ACHN (cell line): ENCODE measurements at regions not wholly inside any gene's neighbourhood (a gene's known extent, or its start where the extent isn't known, plus 50 kb on each side); places are given as distances from the start of the nearest gene placed in this dataset.

ENCODE experiments used
- DNase-seq: peaks from one replicate; pipeline ENCODE4 v3.0.0-alpha.2; 2015
- in situ Hi-C: cut with HindIII; loops from 2 replicates; pipeline ENCODE4 v1.10.0; 2017; ENCODE audit warnings: low sequenced_read_pairs, low pct_ligation_motif_present, low pct_unique_long_range_greater_than_20kb

- in situ Hi-C loops, result no loop called here
Observed at GRCh38 chr2:204086167-204086566, 149.6 kb downstream of the ICOS start.

GRCh38 chr2:204089105-204089504 is 152.5 kb downstream of the ICOS start:
- in situ Hi-C loops, result no loop called here
- no peak for DNase-seq

More at GRCh38 chr2:204086167-204086566, 149.6 kb downstream of the ICOS start:
- no peak for DNase-seq

GRCh38 chr2:204089574-204089973 is 153.0 kb downstream of the ICOS start:
- DNase-seq, result no peak
- in situ Hi-C loops, result no loop called here

GRCh38 chr2:204090021-204090420 is 153.5 kb downstream of the ICOS start:
- no peak for DNase-seq
- in situ Hi-C loops, result no loop called here

DNA sequence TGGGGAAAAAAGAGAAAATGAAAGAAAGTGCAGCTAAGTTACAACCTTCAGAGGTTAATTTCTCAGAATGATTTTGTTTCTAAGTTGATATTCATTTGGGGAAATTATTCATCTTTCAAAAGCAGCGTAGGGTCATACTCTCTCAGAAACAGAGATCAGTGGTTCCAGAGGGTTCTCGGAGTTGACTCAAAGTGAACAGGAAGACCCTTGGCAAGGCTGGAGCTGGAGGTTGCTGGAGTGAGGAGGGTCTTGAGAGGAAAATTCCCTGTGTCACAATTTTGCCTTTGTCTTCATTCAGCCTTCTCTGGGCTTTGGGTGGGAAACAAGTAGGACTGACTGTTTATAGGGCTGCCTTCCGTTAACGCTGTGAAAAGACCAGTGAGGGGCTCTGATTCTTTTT is 168.2 kb downstream of the ICOS start:
- no peak for DNase-seq
- in situ Hi-C loops, result no loop called here

DNA sequence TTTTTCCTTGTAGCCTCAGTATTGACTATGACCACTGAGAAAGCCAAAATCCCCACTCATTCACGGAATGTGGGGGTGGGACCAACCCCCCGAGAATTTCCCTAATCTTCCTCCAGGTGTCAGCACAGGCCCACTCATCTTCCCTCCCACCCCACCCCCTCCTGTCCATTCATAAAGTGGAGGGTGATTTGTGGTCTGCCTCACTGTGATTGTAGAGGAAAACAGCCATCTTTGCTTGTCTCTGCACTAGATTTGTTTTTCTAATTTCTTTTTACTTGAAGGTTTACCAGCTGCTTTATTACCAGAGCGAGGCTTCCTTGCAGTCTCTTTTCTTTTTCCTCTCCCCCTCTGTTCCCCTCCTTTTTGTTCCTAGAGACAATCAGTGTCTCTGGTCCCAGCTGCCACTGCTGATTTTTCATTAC is 171.8 kb downstream of the ICOS start:
- in situ Hi-C loops, result no loop called here
- DNase-seq, result peak; percentile 28

DNA sequence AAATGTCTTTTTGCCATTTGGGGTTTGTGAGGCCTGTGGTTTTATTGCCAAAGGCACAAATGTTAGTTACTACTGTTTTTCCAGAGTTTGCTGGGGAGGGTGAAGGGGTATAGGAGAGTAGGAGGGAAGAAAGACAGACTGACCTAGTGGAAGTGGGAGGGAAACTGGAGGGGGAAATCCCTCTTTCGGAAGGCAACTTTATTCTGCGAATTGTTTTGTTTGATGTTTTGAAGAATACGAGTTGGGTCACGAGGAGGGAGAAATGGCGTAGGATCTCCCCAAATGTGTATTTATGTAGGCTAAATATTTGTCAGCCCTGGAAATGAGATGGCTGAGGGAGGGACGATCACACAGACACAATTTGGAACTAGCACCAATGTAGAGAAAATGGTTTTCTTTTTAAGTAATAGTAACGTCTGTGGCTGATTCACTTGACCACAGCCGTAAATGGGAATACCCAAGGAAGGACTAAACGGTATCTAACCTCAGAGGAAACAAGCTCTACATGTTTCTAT is 172.3 kb downstream of the ICOS start:
- no peak for DNase-seq
- in situ Hi-C loops, result no loop called here

DNA sequence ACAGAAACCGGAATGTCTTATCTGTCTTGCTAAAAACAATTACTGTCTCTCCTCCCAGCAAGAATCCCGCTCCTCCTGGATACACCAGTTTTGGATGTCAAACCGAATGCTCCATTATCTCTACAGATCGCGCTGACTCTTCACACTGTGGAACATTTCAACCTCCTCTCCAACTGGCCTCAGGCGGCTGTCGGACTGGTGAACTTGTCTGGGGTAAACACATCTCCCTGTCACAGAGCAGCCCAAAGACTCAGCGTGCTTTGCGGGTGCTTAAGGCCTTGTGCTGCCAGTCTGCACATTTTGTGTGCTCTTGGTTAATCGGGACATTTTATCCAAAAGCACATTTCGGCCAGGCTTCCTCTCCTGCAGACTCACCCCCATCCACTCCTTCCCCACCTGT is 173.1 kb downstream of the ICOS start:
- DNase-seq, result no peak
- in situ Hi-C loops, result no loop called here

DNA sequence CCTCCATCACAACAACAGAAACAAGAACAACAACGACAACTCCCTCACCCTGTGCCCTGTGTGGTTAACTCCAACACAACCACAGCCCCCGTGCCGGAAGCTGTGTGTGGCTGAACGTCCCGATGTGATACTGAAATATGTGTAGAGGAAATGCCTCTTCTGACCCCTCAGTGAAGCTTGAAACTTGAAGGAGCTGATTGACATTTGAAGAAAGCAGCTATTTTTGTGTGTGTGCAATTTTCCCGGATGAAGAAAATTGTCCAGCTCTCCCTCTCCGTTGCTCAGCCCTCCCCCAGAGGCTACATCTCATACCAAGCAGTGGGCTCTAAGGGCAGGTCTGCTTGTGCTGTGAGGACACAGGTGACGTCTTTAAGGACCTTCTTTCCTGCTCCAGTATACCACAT is 173.8 kb downstream of the ICOS start:
- DNase-seq, result no peak

DNA sequence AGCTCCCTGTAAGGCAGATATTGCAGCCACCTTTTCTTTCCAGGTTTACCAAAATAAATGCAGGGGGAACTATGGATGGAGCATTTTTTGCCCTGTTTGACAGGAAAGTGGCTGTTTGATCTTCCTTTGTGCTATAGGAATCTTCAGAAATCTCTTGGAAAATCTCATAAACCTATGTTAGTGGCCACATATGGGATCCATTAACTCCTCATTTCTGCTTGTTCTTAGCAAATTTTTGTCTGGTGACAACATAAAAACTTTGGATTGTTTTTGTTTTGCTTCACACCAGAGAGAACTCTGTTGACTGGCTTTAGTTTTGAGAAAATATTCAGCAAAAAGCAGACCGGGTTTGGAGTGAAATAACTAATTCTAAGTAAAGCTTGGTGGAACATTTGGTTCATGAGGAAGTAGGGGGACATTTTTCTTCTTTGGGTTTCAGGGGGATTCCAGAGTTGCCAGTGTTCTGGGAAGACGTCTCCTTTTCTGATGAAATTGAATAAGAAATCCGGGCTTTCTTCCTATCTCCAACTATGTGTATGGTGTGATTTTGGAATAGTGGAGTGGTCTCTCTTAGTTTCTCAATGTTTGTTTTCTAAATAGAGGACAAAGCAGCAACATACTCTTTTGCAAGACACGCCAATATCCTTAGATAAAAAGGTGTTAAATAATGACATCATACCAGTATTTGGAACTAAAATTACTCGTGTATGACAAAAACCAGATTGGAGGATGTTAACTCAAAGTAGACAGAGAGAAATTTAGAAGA is 174.4 kb downstream of the ICOS start:
- in situ Hi-C loops, result no loop called here
- no peak for DNase-seq

More for the DNA sequence above, 173.8 kb downstream of the ICOS start:
- in situ Hi-C loops, result no loop called here

GRCh38 chr2:204112084-204112770 is 175.7 kb downstream of the ICOS start:
- in situ Hi-C loops, result no loop called here

DNA sequence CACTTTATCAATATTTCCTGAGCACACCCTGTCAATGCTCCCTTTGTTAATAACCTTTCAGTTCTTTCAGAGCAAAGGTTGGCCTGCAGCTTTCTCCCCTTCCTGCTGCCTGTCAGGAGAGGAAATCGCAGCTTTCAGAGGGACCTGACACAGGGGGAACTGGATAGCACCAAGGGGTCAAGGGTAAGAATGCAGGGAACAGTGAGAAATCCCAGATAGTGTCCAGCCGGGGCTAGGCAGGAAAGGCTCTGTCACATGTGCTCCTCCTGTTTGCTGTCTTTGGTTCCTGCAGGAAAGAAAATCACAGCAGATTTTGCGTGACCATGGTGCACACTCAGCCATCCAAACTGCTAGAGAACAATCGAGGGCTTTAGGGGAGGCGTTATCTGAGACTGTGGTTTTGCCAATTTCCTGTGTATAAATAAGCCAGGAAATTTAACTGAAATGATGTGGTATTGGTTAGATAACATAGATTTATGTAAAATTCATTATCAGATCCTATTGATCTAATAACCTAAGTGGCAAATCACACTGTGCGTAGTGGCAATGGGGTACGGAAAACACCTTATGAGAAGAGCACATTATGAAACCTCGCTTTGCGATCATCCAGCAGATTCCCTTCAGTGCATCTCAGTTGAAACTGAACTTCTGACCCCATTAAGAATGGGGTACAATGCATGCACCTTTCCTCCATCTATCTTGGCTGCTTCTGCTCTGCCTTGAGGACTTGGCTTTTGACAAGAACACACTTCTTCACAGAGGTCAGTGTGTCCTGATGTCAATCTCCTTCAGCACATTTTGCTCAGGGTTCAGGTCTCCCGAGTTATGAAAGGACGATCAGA is 178.0 kb downstream of the ICOS start:
- DNase-seq, result no peak
- in situ Hi-C loops, result no loop called here

More at GRCh38 chr2:204112084-204112770, 175.7 kb downstream of the ICOS start:
- DNase-seq, result no peak

DNA sequence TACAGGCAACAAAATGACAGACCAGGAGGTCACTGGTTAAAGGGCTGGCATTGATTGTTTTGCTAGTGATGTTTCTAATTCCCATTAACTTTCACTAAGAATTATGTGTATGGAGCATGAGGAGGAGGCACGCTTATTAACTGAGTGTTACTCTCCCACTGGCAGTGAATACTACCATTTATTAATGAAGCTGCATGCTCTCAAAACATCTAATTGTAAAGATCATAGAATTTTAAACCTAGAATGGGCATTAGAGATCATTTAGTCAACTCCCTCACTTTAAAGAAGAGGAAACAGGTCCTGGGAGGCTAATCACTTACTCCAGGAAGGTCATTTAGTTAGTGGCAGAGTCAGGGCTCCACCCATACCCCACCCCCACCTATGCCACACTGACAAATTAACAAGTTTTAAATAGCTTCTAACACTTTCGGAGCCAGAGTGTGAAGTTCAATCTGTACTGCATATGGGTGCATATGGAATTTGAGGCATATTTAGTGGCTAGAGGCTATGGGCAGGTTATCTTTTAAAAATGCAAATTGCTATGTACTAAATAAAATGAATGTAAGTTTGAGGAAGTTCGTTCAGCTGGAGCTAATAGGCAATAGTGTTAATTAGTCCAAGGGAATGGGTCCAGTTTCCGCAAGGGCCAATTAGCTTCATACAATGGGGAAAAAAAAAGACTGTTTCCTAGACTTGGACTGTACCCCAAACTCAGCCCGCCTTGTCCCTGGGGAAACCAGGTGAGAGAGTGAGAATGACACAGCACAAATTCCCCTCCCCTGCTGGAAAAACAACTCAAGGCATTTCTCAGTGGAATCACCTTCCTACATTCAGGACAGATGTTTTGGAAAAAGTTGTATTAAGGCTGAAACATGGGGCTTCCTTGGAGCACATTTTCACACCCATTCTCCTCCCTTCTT is 178.8 kb downstream of the ICOS start:
- in situ Hi-C loops, result no loop called here
- DNase-seq, result no peak

DNA sequence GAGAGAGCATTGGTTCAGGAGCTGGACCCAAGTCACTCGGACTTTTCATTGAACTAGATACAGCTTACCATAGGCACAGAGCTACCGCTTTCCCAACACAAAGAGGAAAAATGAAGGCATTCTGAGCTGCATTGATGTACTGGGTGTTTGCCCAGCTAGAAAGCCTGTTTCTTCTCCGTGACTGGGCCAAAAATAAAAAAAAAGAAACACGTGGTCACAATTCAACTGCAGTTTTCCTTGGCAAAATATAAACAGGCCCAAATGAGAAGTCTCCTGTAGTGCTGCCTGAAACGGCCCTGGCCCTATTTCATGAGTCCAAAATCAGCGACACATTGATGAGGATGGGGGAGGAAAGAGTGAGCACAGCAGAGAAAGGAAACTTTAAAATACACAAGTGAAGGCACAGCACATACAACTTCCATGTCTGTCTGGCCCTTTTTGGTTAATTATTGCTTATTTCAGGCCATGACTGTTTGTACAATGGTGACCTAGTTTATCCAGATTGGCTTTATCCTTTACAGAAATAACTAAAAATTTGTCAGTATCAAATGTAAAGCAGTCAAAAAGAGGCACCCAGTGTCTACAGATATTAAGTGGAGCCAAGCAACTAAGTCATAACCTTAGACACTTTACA is 179.7 kb downstream of the ICOS start:
- in situ Hi-C loops, result no loop called here
- no peak for DNase-seq

DNA sequence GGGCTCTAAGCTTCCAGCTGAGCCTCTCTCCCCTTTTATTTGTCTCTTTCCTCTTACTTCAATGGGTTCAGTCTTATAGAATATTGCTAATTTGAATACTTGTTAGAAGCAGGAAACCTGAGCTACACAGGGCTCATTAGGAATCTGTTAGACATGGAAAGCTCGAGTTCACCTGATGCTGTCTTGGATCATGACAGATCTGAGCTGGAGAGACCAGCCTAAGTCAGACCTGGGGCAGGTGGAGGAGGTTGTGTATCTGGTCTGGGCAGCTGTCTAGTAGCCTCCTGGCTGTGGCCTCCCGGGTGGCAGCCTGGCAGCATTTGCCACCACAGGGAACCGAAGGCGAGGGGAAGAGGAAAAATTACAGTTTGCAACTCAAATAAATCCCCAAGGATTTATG is 185.9 kb downstream of the ICOS start:
- DNase-seq, result no peak
- in situ Hi-C loops, result no loop called here

GRCh38 chr2:204124140-204124750 is 187.7 kb downstream of the ICOS start:
- in situ Hi-C loops, result no loop called here
- DNase-seq, result no peak

DNA sequence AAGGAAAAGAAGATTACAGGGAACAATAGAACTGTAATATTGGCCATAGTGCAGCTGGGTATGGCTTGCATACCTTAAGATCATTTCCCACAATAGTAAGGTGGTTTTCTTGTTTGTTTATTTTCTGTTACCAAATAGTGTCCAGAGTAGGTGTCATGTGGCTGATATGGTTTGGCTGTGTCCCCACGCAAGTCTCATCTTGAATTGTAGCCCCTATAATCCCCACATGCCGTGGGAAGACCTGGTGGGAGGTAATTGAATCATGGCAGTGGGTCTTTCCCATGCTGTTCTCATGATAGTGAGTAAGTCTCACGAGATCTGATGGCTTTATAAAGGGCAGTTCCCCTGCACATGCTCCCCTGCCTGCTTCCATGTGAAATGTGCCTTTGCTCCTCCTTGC is 190.1 kb downstream of the ICOS start:
- in situ Hi-C loops, result no loop called here
- no peak for DNase-seq
